GM19328 (cell line): ENCODE measurements at regions not wholly inside any gene's neighbourhood (a gene's known extent, or its start where the extent isn't known, plus 50 kb on each side); places are given as distances from the start of the nearest gene placed in this dataset.
"Not testable (repeated sequence)": the region's sequence is repeated elsewhere in the genome, so short reads cannot be mapped to it uniquely, and the experiment has no call there.

Source experiments
- ATAC-seq: cut with Tn5 transposase; IDR thresholded peaks from one replicate; pipeline ENCODE4 v1.9.1; 2021; ENCODE audit warnings: mild to moderate bottlenecking, moderate library complexity; ENCODE audit not compliant: unreplicated experiment

DNA sequence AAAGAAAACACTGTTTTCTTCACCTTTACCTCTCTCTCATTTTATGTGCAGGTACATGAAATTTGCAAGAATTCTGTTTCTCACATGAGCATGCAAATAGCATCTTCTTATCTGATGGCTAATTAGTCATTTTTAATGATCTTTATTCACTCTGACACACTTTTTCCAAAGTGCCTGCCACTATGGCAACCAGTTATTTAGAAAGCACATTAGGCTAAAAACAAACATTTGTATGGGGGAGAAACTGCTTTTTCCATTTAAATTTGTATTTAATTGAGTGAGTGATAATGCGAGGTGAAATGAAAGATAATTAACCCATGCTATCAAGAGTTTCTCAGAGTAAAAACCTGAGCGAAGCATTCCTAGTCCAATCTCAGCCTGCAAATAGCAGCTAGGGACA is 365.0 kb downstream of the MAT2B start:
- ATAC-seq = no peak

- ATAC-seq = no peak
Observed at GRCh38 chr5:163874431-163874830, 369.0 kb downstream of the MAT2B start.

DNA sequence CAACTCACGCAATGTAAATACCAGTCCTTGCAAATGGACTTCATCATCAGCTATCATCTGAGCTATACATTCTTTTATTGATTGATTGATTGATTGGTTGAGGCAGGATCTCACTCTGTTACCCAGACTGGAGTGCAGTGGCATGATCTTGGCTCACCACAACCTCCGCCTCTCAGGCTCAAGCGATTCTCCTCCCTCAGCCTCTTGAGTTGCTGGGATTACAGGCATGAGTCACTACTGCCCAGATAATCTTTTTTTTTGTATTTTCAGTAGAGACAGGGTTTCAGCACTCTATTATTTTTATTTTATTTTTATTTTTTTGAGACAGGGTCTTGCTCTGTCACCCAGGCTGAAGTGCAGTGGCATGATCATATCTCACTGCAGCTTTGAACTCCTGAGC is 369.5 kb downstream of the MAT2B start:
- ATAC-seq = not testable (repeated sequence)

DNA sequence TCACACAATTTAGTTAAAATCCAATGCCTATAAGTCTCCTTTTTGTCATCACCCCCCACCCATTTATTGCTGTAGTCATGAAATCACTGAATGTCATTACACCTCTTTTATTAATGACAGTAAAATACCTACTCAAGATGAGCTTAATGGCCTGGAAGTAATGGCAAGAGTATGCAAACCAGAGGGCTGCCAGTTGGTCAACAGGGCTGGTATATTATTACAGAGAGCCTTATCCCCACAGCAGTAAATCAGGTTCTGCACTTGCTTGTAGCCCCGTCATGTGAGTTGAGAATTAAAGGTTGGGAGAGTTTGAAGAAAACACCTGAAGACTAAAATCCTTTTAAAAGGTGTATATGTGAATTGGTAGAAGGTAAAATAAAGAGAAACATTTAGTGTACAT is 372.4 kb downstream of the MAT2B start:
- no peak for ATAC-seq

DNA sequence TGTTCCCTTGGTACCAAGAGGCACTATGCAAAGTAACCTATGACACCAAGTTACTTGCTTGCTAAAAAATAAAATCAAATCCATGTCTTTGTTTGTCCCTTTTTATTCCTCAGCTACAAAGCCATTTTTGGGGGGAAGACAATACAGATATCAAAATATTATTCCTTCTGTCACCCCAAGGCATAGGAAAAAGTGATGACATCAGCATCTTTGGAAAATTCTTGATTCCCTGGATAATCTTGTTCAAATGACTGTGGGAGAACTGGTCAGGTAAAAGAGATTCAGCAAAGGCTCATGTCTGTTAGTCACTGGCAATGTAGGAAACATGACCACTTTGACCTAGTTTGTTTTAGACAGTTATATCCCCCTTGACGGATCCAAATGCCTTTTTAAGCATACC is 373.1 kb downstream of the MAT2B start:
- no peak for ATAC-seq

GRCh38 chr5:163880302-163880701 is 374.9 kb downstream of the MAT2B start:
- no peak for ATAC-seq

- no peak for ATAC-seq
Observed at GRCh38 chr5:163885117-163885516, 379.7 kb downstream of the MAT2B start.

- ATAC-seq = no peak
Observed at GRCh38 chr5:163887854-163888253, 382.4 kb downstream of the MAT2B start.

GRCh38 chr5:163888366-163888765 is 382.9 kb downstream of the MAT2B start:
- ATAC-seq = no peak

DNA sequence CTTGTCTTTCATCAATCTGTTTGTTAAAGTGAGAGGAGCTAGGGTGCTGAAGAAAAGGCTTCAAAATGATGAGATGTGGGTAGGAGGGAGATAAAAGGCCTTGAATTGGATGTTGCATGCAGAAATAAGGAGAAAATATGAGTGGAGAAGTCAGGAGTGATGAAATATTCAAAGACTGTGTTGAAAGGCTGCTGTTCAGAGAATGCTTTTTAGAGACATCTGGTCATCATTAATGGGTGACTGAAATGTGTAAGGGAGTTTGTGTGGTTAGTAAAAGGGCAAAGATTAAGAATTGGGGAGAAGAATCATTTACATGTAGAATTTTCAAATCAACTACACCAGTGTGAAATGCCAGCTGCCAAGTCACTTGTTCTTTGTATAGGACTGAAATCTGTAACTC is 383.9 kb downstream of the MAT2B start:
- no peak for ATAC-seq

GRCh38 chr5:163890261-163890660 is 384.8 kb downstream of the MAT2B start:
- no peak for ATAC-seq

- no peak for ATAC-seq
Observed at GRCh38 chr5:163893281-163893680, 387.9 kb downstream of the MAT2B start.

- no peak for ATAC-seq
Observed at GRCh38 chr5:163894645-163895044, 389.2 kb downstream of the MAT2B start.

DNA sequence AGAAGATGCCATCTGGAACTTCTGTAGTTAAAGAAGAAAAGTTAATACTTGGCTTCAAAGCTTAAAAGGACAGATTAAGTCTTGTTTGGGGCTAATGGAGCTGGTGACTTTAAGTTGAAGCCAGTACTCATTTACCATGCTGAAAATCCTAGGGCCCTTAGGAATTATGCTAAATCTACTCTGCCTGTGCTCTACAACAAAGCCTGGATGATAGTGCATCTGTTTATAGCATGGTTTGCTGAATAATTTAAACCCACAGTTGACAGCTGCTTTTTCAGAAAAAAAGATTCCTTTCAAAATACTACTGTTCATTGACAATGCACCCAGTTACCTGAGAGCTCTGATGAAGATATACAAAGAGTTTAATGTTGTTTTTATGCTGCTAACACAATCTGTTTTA is 393.5 kb downstream of the MAT2B start:
- no peak for ATAC-seq

- ATAC-seq = not testable (repeated sequence)
Observed at GRCh38 chr5:163907783-163908182, 402.4 kb downstream of the MAT2B start.

DNA sequence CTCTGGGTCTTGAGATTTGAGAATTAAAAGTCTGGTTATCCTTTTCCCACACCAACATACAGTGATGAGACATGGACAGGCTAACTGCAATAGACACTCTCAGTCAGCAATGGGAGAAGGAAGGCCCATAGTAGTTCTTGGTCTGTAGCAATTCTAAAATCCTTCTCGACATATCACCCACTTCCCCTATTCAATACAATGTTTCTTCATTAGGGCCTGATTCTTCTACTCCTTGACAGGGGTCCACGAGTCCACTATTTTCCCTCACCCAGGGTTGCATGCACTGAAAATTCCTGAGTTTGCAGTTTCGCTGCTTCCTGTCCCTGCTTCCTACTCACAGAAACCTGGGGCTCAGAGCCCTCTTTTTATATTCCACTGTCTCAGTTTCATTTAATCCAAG is 402.8 kb downstream of the MAT2B start:
- no peak for ATAC-seq

DNA sequence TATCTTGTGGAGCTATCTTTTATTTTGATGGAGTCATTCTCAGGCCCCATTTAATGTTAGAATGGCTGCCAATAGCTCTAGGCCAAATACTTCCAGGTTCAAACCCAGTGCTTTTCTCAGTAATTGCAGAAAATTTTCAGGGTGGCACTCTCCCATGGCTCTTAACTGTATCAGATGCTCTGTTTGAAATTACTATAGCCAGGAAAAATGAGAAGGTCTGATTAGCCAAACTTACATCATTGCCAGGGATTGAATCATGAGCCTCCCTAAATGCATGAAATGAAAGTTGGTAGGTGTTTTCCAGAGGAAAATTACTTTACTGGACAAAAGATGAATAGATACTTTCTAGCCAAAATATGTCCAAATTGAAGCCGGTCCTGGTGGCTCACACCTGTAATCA is 404.8 kb downstream of the MAT2B start:
- no peak for ATAC-seq

DNA sequence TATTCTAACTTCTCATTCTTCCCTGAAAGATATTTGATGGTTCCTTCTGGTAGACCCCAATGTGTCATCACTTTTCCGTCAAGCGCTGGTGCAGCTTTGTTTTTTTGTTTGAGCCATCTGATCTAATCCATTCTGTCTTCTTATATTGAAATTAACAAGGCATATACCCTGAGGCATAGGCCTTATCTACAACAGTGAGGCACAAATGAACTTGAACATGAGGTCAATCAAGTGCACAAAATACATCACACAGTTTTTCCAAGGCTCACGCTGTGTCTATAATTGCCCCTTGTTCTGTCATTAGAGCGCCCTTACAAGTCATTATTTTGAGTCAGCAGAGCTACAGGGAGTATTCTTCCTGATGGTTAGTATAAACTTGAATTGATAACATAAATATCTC is 406.6 kb downstream of the MAT2B start:
- ATAC-seq = no peak

GRCh38 chr5:163913548-163913947 is 408.1 kb downstream of the MAT2B start:
- ATAC-seq = no peak

- no peak for ATAC-seq
Observed at GRCh38 chr5:163914910-163915309, 409.5 kb downstream of the MAT2B start.

- peak; percentile 67 for ATAC-seq
Observed at GRCh38 chr5:163915481-163915961, 410.1 kb downstream of the MAT2B start.

- ATAC-seq = peak; percentile 85
Observed at GRCh38 chr5:163916376-163916775, 411.0 kb downstream of the MAT2B start.

DNA sequence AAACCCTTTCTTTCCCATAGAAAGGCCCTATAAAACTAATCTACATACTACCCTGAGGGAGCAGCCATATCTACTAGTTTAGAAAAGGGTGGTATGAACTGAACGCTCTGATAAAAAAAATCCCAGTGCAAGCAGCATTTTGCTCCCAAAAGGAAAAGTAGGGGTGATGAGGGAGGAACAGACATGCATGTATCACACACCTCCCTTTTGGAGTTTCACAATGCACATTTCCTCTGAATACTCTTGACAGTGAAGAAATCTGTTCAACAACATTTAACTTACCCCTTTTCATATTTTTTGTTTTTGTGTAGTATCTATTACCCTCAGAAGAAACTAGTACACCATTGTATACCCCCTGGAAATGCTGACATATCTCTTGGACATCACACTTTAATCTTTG is 411.4 kb downstream of the MAT2B start:
- ATAC-seq = no peak

DNA sequence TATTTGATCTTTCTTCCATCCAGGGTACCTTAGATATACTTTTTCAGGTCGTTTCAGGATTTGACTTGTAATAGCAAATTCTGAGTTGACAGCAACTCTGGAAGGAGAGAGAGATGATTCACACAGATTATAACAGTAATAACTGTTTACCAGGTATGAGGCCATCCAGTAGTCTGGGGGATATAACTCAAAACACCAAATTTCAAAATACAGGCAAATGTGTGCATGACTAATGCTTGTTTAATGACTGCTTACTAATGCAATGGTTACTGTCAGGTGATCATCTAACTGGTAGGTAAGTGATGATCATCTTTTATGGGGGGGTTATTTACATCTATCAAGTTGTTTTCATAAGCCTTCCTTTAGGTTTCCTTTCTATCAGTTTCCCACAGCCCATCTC is 412.3 kb downstream of the MAT2B start:
- no peak for ATAC-seq
